H9 (cell line): ENCODE measurements at regions not wholly inside any gene's neighbourhood (a gene's known extent, or its start where the extent isn't known, plus 50 kb on each side); places are given as distances from the start of the nearest gene placed in this dataset.

ENCODE experiments used
- DNase-seq: peaks from one replicate; pipeline ENCODE4 v3.0.0-alpha.2; 2017
- H2AFZ ChIP-seq: one replicate; pipeline ENCODE4 v1.6.1; 2013; ENCODE audit warnings: mild to moderate bottlenecking, low read length, control low read depth, moderate library complexity
- H2AK5ac ChIP-seq: 2 replicates; pipeline ENCODE4 v1.6.1; 2013; ENCODE audit warnings: low read length, control low read depth, mixed read lengths; ENCODE audit not compliant: insufficient read length
- H2BK120ac ChIP-seq: one replicate; pipeline ENCODE4 v1.6.1; 2013; ENCODE audit warnings: low read depth, mild to moderate bottlenecking, low read length, control low read depth, inconsistent platforms; ENCODE audit not compliant: poor library complexity, severe bottlenecking
- H2BK12ac ChIP-seq: 2 replicates; pipeline ENCODE4 v1.6.1; 2013; ENCODE audit warnings: low read length, control low read depth, mixed read lengths, low read depth; ENCODE audit not compliant: insufficient read length
- H2BK15ac ChIP-seq: 2 replicates; pipeline ENCODE4 v1.6.1; 2013; ENCODE audit warnings: low read depth, low read length, control low read depth
- H2BK20ac ChIP-seq: one replicate; pipeline ENCODE4 v1.6.1; 2013; ENCODE audit warnings: low read depth, mild to moderate bottlenecking, low read length, control low read depth, inconsistent platforms; ENCODE audit not compliant: poor library complexity, severe bottlenecking
- H2BK5ac ChIP-seq: 2 replicates; pipeline ENCODE4 v1.6.1; 2013; ENCODE audit warnings: low read length, control low read depth, mixed read lengths; ENCODE audit not compliant: insufficient read length
- H3K14ac ChIP-seq: 2 replicates; pipeline ENCODE4 v1.6.1; 2013; ENCODE audit warnings: low read length, control low read depth; ENCODE audit not compliant: insufficient read depth
- H3K18ac ChIP-seq: 2 replicates; pipeline ENCODE4 v1.6.1; 2013; ENCODE audit warnings: low read depth, mild to moderate bottlenecking, mixed read lengths, low read length, control low read depth; ENCODE audit not compliant: insufficient read length
- H3K23ac ChIP-seq: 2 replicates; pipeline ENCODE4 v1.6.1; 2013; ENCODE audit warnings: low read length, control low read depth, mixed read lengths, low read depth; ENCODE audit not compliant: insufficient read length
- H3K23me2 ChIP-seq: 2 replicates; pipeline ENCODE4 v1.6.1; 2013; ENCODE audit warnings: low read depth, mild to moderate bottlenecking, mixed read lengths, low read length, control low read depth; ENCODE audit not compliant: insufficient read length, poor library complexity, severe bottlenecking
- H3K27ac ChIP-seq: 2 replicates; pipeline ENCODE4 v1.5.1; 2013; ENCODE audit warnings: low read length, control low read depth, mixed read lengths, low read depth; ENCODE audit not compliant: insufficient read length
- H3K27me3 ChIP-seq: 2 replicates; pipeline ENCODE4 v1.6.1; 2013; ENCODE audit warnings: low read length, control low read depth, inconsistent platforms; ENCODE audit not compliant: insufficient read depth
- H3K4ac ChIP-seq: 2 replicates; pipeline ENCODE4 v1.6.1; 2013; ENCODE audit warnings: low read depth, mild to moderate bottlenecking, control low read depth, inconsistent platforms, low read length, moderate library complexity
- H3K4me1 ChIP-seq: 2 replicates; pipeline ENCODE4 v1.6.1; 2013; ENCODE audit warnings: low read length, control low read depth, inconsistent platforms; ENCODE audit not compliant: insufficient read depth
- H3K4me2 ChIP-seq: 2 replicates; pipeline ENCODE4 v1.6.1; 2013; ENCODE audit warnings: low read length, control low read depth, mixed read lengths; ENCODE audit not compliant: insufficient read length, insufficient read depth
- H3K56ac ChIP-seq: 2 replicates; pipeline ENCODE4 v1.6.1; 2013; ENCODE audit warnings: low read depth, mild to moderate bottlenecking, mixed read lengths, low read length, control low read depth; ENCODE audit not compliant: insufficient read length
- H3K79me1 ChIP-seq: 2 replicates; pipeline ENCODE4 v1.6.1; 2013; ENCODE audit warnings: low read depth, mild to moderate bottlenecking, moderate library complexity, low read length, control low read depth, inconsistent platforms; ENCODE audit not compliant: insufficient read depth, poor library complexity, severe bottlenecking
- H3K79me2 ChIP-seq: 2 replicates; pipeline ENCODE4 v1.6.1; 2013; ENCODE audit warnings: low read length, control low read depth, inconsistent platforms; ENCODE audit not compliant: insufficient read depth
- H3K9ac ChIP-seq: 2 replicates; pipeline ENCODE4 v1.6.1; 2013; ENCODE audit warnings: low read length, control low read depth, mixed read lengths; ENCODE audit not compliant: insufficient read length; ENCODE audit errors: extremely low read depth
- H3K9me3 ChIP-seq: one replicate; pipeline ENCODE4 v1.6.1; 2013; ENCODE audit warnings: low read depth, low read length, inconsistent platforms; ENCODE audit not compliant: control insufficient read depth
- H3T11ph ChIP-seq: one replicate; pipeline ENCODE4 v1.6.1; 2013; ENCODE audit warnings: mild to moderate bottlenecking, low read length, control low read depth, inconsistent platforms
- H4K20me1 ChIP-seq: one replicate; pipeline ENCODE4 v1.6.1; 2013; ENCODE audit not compliant: control insufficient read depth, insufficient read length, insufficient read depth
- H4K5ac ChIP-seq: 2 replicates; pipeline ENCODE4 v1.6.1; 2013; ENCODE audit warnings: low read depth, mild to moderate bottlenecking, mixed read lengths, low read length, control low read depth; ENCODE audit not compliant: insufficient read length
- H4K8ac ChIP-seq: replicated peaks from 2 replicates; pipeline ENCODE4 v1.6.1; 2013; ENCODE audit warnings: low read length, control low read depth, mixed read lengths, low read depth; ENCODE audit not compliant: insufficient read length
- H4K91ac ChIP-seq: 2 replicates; pipeline ENCODE4 v1.6.1; 2013; ENCODE audit warnings: low read depth, mild to moderate bottlenecking, moderate library complexity, mixed read lengths, low read length, control low read depth; ENCODE audit not compliant: insufficient read length
- H3K27ac Mint-ChIP-seq, 3 experiments: 2 replicates in 2 of 3; 3 replicates in 1 of 3; pipeline ENCODE4 v1.8.0; 2020 to 2021; ENCODE audit warnings: mixed read lengths in 3 of 3, mild to moderate bottlenecking in 1 of 3, moderate library complexity in 1 of 3
- H3K27me3 Mint-ChIP-seq: 2 replicates; pipeline ENCODE4 v1.8.0; 2021; ENCODE audit warnings: low read depth, mild to moderate bottlenecking, moderate library complexity, mixed read lengths
- H3K36me3 Mint-ChIP-seq, 3 experiments: 2 replicates in 2 of 3; 3 replicates in 1 of 3; pipeline ENCODE4 v1.8.0; 2020 to 2021; ENCODE audit warnings: low read depth in 3 of 3, mixed read lengths in 3 of 3; ENCODE audit not compliant: insufficient read depth in 1 of 3
- H3K4me1 Mint-ChIP-seq, 2 experiments: 2 replicates each; pipeline ENCODE4 v1.8.0; 2020; ENCODE audit warnings: mixed read lengths in 2 of 2
- H3K4me3 Mint-ChIP-seq, 2 experiments: 2 replicates in 1 of 2; 3 replicates in 1 of 2; pipeline ENCODE4 v1.8.0; 2020 to 2021; ENCODE audit warnings: mild to moderate bottlenecking in 2 of 2, mixed read lengths in 2 of 2, moderate library complexity in 1 of 2
- H3K9me3 Mint-ChIP-seq, 2 experiments: 2 replicates in 1 of 2; 3 replicates in 1 of 2; pipeline ENCODE4 v1.8.0; 2020; ENCODE audit warnings: mild to moderate bottlenecking in 2 of 2, mixed read lengths in 2 of 2, moderate library complexity in 1 of 2
- CTCF ChIP-seq: fragments of 200-600 bp; sonication (generic); conservative IDR thresholded peaks from 3 replicates; pipeline ENCODE4 v1.8.0; 2021; ENCODE audit warnings: antibody characterized with exemption, mild to moderate bottlenecking
- WGBS: extraction: QIAGEN DNeasy Blood & Tissue Kit; methylation state at CpG from one replicate; pipeline ENCODE4 v1.1.7; 2013; ENCODE audit warnings: missing lambda C conversion rate, low lambda C conversion rate, mixed read lengths; ENCODE audit not compliant: insufficient read length; ENCODE audit errors: extremely low coverage; 5-methylcytosine and 5-hydroxymethylcytosine counted together

GRCh38 chr3:117084277-117084676 lies 374.7 kb downstream of the TUSC7 start:
- Histone ChIP-seq H3K79me1 (no peaks in the 10 kb centered on the region), H4K8ac (no peak overlapping the region), H3K14ac (no peak overlapping the region), H3K4me2 (no peak overlapping the region), H3K27ac (no peak overlapping the region), H2AK5ac (no peak overlapping the region), H2AFZ (no peak overlapping the region), H2BK20ac (no peak overlapping the region), H2BK15ac (no peak overlapping the region), H2BK12ac (no peak overlapping the region), H3K27me3 (no peaks in the 10 kb centered on the region), H3T11ph (no peak overlapping the region), H4K91ac (no peak overlapping the region), H3K9me3 (no peaks in the 10 kb centered on the region), H3K23ac (no peak overlapping the region), H3K4ac (no peak overlapping the region), H3K18ac (no peak overlapping the region), H2BK5ac (no peak overlapping the region), H3K56ac (no peak overlapping the region), H3K79me2 (no peaks in the 10 kb centered on the region), H4K5ac (no peak overlapping the region), H3K4me1 (peaks cover 5% of the 10 kb centered on the region), H3K9ac (no peak overlapping the region), H2BK120ac (no peak overlapping the region), H4K20me1 (no peaks in the 10 kb centered on the region), H3K23me2 (no peaks in the 10 kb centered on the region)
- peaks cover 22% of the 10 kb centered on the region in 2 experiments for H3K4me1 Mint-ChIP-seq
- peaks cover 0 to 7% (median 4%) of the 10 kb centered on the region in 3 experiments; a peak in 4 of 7 replicates for H3K36me3 Mint-ChIP-seq
- H3K27me3 Mint-ChIP-seq = no peaks in the 10 kb centered on the region
- TF ChIP-seq CTCF = no peak
- DNase-seq = no peak
- peaks cover 6 to 9% of the 10 kb centered on the region in 2 experiments; a peak in 4 of 5 replicates for H3K9me3 Mint-ChIP-seq
- no CpG with 5 or more reads among the region's 3 CpGs for WGBS
- no peak overlapping the region for H3K4me3 Mint-ChIP-seq
- no peak overlapping the region; a peak in 1 of 7 replicates for H3K27ac Mint-ChIP-seq
